Activated naive CD4-positive, alpha-beta T cell treated with anti-CD3 and anti-CD28 coated beads, Interleukin-2, amount 10 ng/mL, durations not matched to agents 7 days and 5 days (primary cell): ENCODE measurements at regions not wholly inside any gene's neighbourhood (a gene's known extent, or its start where the extent isn't known, plus 50 kb on each side); places are given as distances from the start of the nearest gene placed in this dataset.
"Not testable (repeated sequence)": the region's sequence is repeated elsewhere in the genome, so short reads cannot be mapped to it uniquely, and the experiment has no call there.

Source experiments
- CTCF ChIA-PET: fragments of 350-600 bp; sonication (Branson Sonifier 250); formaldehyde crosslinking; loops from one replicate; lab custom pipeline; 2021; ENCODE audit warnings: antibody characterized with exemption; lab: Charles Lee
- DNase-seq: peaks from one replicate; pipeline ENCODE4 v3.0.0-alpha.2; 2020
- H3K27ac Mint-ChIP-seq: one replicate; pipeline ENCODE4 v1.8.0; 2021; ENCODE audit warnings: mild to moderate bottlenecking, moderate library complexity, mixed read lengths
- H3K27me3 Mint-ChIP-seq: one replicate; pipeline ENCODE4 v1.8.0; 2021; ENCODE audit warnings: mild to moderate bottlenecking, mixed read lengths
- H3K36me3 Mint-ChIP-seq: one replicate; pipeline ENCODE4 v1.8.0; 2021; ENCODE audit warnings: mixed read lengths
- H3K4me1 Mint-ChIP-seq: one replicate; pipeline ENCODE4 v1.8.0; 2021; ENCODE audit warnings: mixed read lengths
- H3K4me3 Mint-ChIP-seq: one replicate; pipeline ENCODE4 v1.8.0; 2021; ENCODE audit warnings: mild to moderate bottlenecking, moderate library complexity, mixed read lengths
- H3K9me3 Mint-ChIP-seq: one replicate; pipeline ENCODE4 v1.8.0; 2021; ENCODE audit warnings: mixed read lengths

DNA sequence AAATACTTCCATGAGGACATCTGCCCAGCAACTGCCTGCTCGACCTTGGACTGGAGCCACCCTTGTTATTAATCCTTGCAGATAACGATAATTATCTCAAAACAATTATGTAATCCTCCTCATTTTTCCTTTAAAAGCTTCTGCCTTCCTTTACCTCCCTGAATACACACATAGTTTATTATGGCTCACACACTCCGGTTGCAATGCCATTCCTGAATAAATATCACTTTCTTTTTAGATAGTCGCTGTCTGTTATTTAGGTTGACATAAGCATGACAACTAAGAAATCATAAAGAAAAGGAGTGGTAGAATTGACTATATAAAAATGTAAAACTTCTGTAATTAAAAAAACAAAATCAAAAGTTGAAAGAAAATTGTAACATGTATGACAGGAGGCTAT lies 64.8 kb downstream of the B4GALT7 start:
- H3K4me1 Mint-ChIP-seq, H3K27ac Mint-ChIP-seq, H3K9me3 Mint-ChIP-seq, H3K27me3 Mint-ChIP-seq, DNase-seq, H3K4me3 Mint-ChIP-seq, CTCF ChIA-PET: not testable (repeated sequence)
- peaks cover 18% of the 10 kb centered on the region for H3K36me3 Mint-ChIP-seq

DNA sequence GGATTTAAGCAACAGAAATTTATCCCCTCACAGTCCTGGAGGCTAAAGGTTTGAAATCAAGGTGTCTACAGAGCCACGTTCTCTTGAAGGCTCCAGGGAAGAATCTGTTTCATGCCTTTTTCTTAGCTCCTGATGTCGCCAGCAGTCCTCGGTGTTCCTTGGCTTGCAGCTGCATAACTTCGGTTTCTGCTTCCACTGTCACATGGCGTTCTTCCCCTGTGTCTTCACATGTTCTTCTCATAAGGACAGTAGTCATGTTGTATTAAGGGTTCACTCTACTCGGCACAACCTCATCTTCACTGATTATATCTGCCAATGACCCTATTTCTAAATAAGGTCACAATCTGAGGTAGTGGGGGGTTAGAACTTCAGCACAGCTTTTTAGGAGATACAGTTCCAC lies 65.2 kb downstream of the B4GALT7 start:
- H3K4me1 Mint-ChIP-seq, H3K4me3 Mint-ChIP-seq, H3K27me3 Mint-ChIP-seq, DNase-seq, H3K9me3 Mint-ChIP-seq, CTCF ChIA-PET, H3K27ac Mint-ChIP-seq: not testable (repeated sequence)
- peaks cover 15% of the 10 kb centered on the region for H3K36me3 Mint-ChIP-seq

DNA sequence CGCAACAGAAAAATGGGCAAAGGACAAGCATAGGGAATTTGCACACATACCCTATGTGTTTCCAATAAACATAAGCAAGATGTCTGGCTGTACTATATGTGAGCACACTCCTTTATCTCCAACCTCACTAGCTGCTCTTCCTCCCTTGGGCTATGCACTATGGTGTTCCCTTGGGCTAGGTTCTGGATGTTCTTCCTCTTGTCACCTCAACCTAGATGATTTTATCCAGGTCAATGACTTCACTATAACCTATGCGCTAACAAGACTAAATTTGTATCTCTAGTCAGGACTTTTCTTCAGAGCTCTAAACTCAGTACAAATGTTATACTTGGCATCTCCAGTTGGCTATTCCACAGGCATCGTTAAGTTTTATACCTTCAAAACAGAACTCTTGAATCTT lies 66.0 kb downstream of the B4GALT7 start:
- H3K27me3 Mint-ChIP-seq, H3K4me3 Mint-ChIP-seq, H3K27ac Mint-ChIP-seq, CTCF ChIA-PET, H3K9me3 Mint-ChIP-seq, DNase-seq: not testable (repeated sequence)
- H3K4me1 Mint-ChIP-seq: peaks cover 11% of the 10 kb centered on the region
- peaks cover 11% of the 10 kb centered on the region for H3K36me3 Mint-ChIP-seq

DNA sequence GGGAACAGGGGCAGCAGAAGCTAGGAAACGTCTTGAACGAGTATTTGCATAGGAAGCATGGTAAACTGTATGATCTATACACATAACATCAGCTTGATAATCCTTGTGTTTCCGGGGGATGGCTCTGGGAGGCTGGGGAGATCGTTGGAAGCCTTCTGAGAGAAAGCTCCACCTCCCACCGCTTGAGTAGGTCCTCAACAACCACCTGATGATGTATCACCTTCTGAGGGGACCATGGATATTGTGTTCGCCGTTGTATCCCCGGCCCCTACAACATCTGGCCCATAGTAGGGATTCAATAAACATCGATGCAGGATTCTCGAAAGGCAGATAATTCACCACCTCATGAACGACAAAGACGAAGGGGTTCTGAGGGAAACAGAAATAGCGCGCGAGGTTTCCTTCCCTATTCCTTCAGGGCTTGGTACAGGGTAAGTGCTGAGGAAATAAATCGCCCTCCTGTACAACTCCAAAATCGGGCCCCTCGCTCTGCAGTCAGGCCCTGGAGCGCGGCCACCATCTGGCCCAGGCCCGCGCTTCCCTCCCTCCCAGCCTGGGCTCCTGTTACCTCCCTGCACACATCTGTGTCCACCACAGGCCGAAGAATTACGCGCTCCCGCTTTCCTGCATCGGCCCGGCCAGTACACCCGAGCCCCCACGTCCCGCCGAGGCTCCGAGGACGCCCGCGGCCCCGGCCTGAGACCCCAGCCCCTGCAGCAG lies 71.3 kb downstream of the B4GALT7 start:
- DNase-seq, H3K4me1 Mint-ChIP-seq, H3K27ac Mint-ChIP-seq, CTCF ChIA-PET, H3K27me3 Mint-ChIP-seq, H3K4me3 Mint-ChIP-seq, H3K9me3 Mint-ChIP-seq, H3K36me3 Mint-ChIP-seq: not testable (repeated sequence)

- peak overlapping the region; percentile 53 for H3K4me3 Mint-ChIP-seq
- H3K27me3 Mint-ChIP-seq, H3K4me1 Mint-ChIP-seq, CTCF ChIA-PET, H3K9me3 Mint-ChIP-seq, H3K27ac Mint-ChIP-seq, H3K36me3 Mint-ChIP-seq: not testable (repeated sequence)
- peak; percentile 79 for DNase-seq
Observed at GRCh38 chr5:177671755-177672690, 72.1 kb downstream of the B4GALT7 start.
